ENCODE measurements at regions not wholly inside any gene's neighbourhood (a gene's known extent, or its start where the extent isn't known, plus 50 kb on each side); places are given as distances from the start of the nearest gene placed in this dataset.

- H3K27ac ChIP-seq (ENCODE audit: low read depth, low read length), result no peak overlapping the region
- H3K4me1 ChIP-seq (ENCODE audit: control insufficient read depth, insufficient read depth, low read length), result peaks cover 17% of the 10 kb centered on the region
- H3K27me3 ChIP-seq (ENCODE audit: control insufficient read depth, insufficient read depth, low read length), result no peaks in the 10 kb centered on the region
- H3K36me3 ChIP-seq (ENCODE audit: control insufficient read depth, insufficient read depth, low read length), result no peaks in the 10 kb centered on the region
- H3K9ac ChIP-seq (ENCODE audit: low read length), result no peak overlapping the region
- no peak overlapping the region for H3K4me3 ChIP-seq (ENCODE audit: low read length)
These were observed 127.1 kb upstream of the SVIL start for GRCh38 chr10:29761916-29762315.

GRCh38 chr10:29760138-29760900 lies 125.5 kb upstream of the SVIL start:
- no peak overlapping the region for H3K27ac ChIP-seq (ENCODE audit: low read depth, low read length)
- no peaks in the 10 kb centered on the region for H3K27me3 ChIP-seq (ENCODE audit: control insufficient read depth, insufficient read depth, low read length)
- H3K36me3 ChIP-seq (ENCODE audit: control insufficient read depth, insufficient read depth, low read length), result no peaks in the 10 kb centered on the region
- no peak overlapping the region for H3K9ac ChIP-seq (ENCODE audit: low read length)
- H3K4me3 ChIP-seq (ENCODE audit: low read length), result no peak overlapping the region
- H3K4me1 ChIP-seq (ENCODE audit: control insufficient read depth, insufficient read depth, low read length), result peaks cover 10% of the 10 kb centered on the region

GRCh38 chr10:29757551-29758297 lies 123.0 kb upstream of the SVIL start:
- Histone ChIP-seq H3K27ac (ENCODE audit: low read depth, low read length) (peak overlapping the region; percentile 59), H3K36me3 (ENCODE audit: control insufficient read depth, insufficient read depth, low read length) (no peaks in the 10 kb centered on the region), H3K4me3 (ENCODE audit: low read length) (no peak overlapping the region), H3K9ac (ENCODE audit: low read length) (no peak overlapping the region), H3K27me3 (ENCODE audit: control insufficient read depth, insufficient read depth, low read length) (no peaks in the 10 kb centered on the region), H3K4me1 (ENCODE audit: control insufficient read depth, insufficient read depth, low read length) (peaks cover 10% of the 10 kb centered on the region)

- Histone ChIP-seq H3K27ac (ENCODE audit: low read depth, low read length) (no peak overlapping the region), H3K4me1 (ENCODE audit: control insufficient read depth, insufficient read depth, low read length) (peaks cover 10% of the 10 kb centered on the region), H3K27me3 (ENCODE audit: control insufficient read depth, insufficient read depth, low read length) (no peaks in the 10 kb centered on the region), H3K4me3 (ENCODE audit: low read length) (no peak overlapping the region), H3K36me3 (ENCODE audit: control insufficient read depth, insufficient read depth, low read length) (no peaks in the 10 kb centered on the region), H3K9ac (ENCODE audit: low read length) (no peak overlapping the region)
These were observed 121.7 kb upstream of the SVIL start for GRCh38 chr10:29756451-29756850.

GRCh38 chr10:29753283-29753682 lies 118.5 kb upstream of the SVIL start:
- H3K4me1 ChIP-seq (ENCODE audit: control insufficient read depth, insufficient read depth, low read length), result peaks cover 10% of the 10 kb centered on the region

GRCh38 chr10:29751684-29752083 lies 116.9 kb upstream of the SVIL start:
- Histone ChIP-seq H3K4me3 (ENCODE audit: low read length) (no peak overlapping the region), H3K4me1 (ENCODE audit: control insufficient read depth, insufficient read depth, low read length) (peaks cover under 1% of the 10 kb centered on the region), H3K27ac (ENCODE audit: low read depth, low read length) (no peak overlapping the region), H3K36me3 (ENCODE audit: control insufficient read depth, insufficient read depth, low read length) (no peaks in the 10 kb centered on the region), H3K27me3 (ENCODE audit: control insufficient read depth, insufficient read depth, low read length) (no peaks in the 10 kb centered on the region), H3K9ac (ENCODE audit: low read length) (no peak overlapping the region)

More at GRCh38 chr10:29753283-29753682, 118.5 kb upstream of the SVIL start:
- no peaks in the 10 kb centered on the region for H3K27me3 ChIP-seq (ENCODE audit: control insufficient read depth, insufficient read depth, low read length)
- no peaks in the 10 kb centered on the region for H3K36me3 ChIP-seq (ENCODE audit: control insufficient read depth, insufficient read depth, low read length)
- no peak overlapping the region for H3K4me3 ChIP-seq (ENCODE audit: low read length)
- no peak overlapping the region for H3K9ac ChIP-seq (ENCODE audit: low read length)
- no peak overlapping the region for H3K27ac ChIP-seq (ENCODE audit: low read depth, low read length)

GRCh38 chr10:29751240-29751639 lies 116.5 kb upstream of the SVIL start:
- no peak overlapping the region for H3K27ac ChIP-seq (ENCODE audit: low read depth, low read length)
- H3K36me3 ChIP-seq (ENCODE audit: control insufficient read depth, insufficient read depth, low read length), result no peaks in the 10 kb centered on the region
- H3K9ac ChIP-seq (ENCODE audit: low read length), result no peak overlapping the region
- H3K4me3 ChIP-seq (ENCODE audit: low read length), result no peak overlapping the region
- H3K27me3 ChIP-seq (ENCODE audit: control insufficient read depth, insufficient read depth, low read length), result no peaks in the 10 kb centered on the region
- peaks cover 4% of the 10 kb centered on the region for H3K4me1 ChIP-seq (ENCODE audit: control insufficient read depth, insufficient read depth, low read length)

- H3K4me3 ChIP-seq (ENCODE audit: low read length), result no peak overlapping the region
- no peak overlapping the region for H3K9ac ChIP-seq (ENCODE audit: low read length)
- H3K36me3 ChIP-seq (ENCODE audit: control insufficient read depth, insufficient read depth, low read length), result no peaks in the 10 kb centered on the region
- H3K27ac ChIP-seq (ENCODE audit: low read depth, low read length), result no peak overlapping the region
- peaks cover 6% of the 10 kb centered on the region for H3K4me1 ChIP-seq (ENCODE audit: control insufficient read depth, insufficient read depth, low read length)
- H3K27me3 ChIP-seq (ENCODE audit: control insufficient read depth, insufficient read depth, low read length), result no peaks in the 10 kb centered on the region
These were observed 114.4 kb upstream of the SVIL start for GRCh38 chr10:29749150-29749549.

GRCh38 chr10:29748109-29748650 lies 113.4 kb upstream of the SVIL start:
- H3K4me1 ChIP-seq (ENCODE audit: control insufficient read depth, insufficient read depth, low read length), result peaks cover 6% of the 10 kb centered on the region
- no peaks in the 10 kb centered on the region for H3K27me3 ChIP-seq (ENCODE audit: control insufficient read depth, insufficient read depth, low read length)
- H3K4me3 ChIP-seq (ENCODE audit: low read length), result no peak overlapping the region
- no peaks in the 10 kb centered on the region for H3K36me3 ChIP-seq (ENCODE audit: control insufficient read depth, insufficient read depth, low read length)
- H3K27ac ChIP-seq (ENCODE audit: low read depth, low read length), result no peak overlapping the region
- H3K9ac ChIP-seq (ENCODE audit: low read length), result no peak overlapping the region

- Histone ChIP-seq H3K9ac (ENCODE audit: low read length) (no peak overlapping the region), H3K4me3 (ENCODE audit: low read length) (no peak overlapping the region), H3K27ac (ENCODE audit: low read depth, low read length) (peak overlapping the region; percentile 56), H3K27me3 (ENCODE audit: control insufficient read depth, insufficient read depth, low read length) (no peaks in the 10 kb centered on the region), H3K36me3 (ENCODE audit: control insufficient read depth, insufficient read depth, low read length) (no peaks in the 10 kb centered on the region), H3K4me1 (ENCODE audit: control insufficient read depth, insufficient read depth, low read length) (peaks cover 8% of the 10 kb centered on the region)
These were observed 111.5 kb upstream of the SVIL start for GRCh38 chr10:29746080-29746797.

- peak overlapping the region; percentile 29 for H3K27ac ChIP-seq (ENCODE audit: low read depth, low read length)
These were observed 106.3 kb upstream of the SVIL start for GRCh38 chr10:29740981-29741545.

GRCh38 chr10:29738341-29738740 lies 103.6 kb upstream of the SVIL start:
- H3K27ac ChIP-seq (ENCODE audit: low read depth, low read length), result no peak overlapping the region
- no peak overlapping the region for H3K9ac ChIP-seq (ENCODE audit: low read length)
- no peaks in the 10 kb centered on the region for H3K27me3 ChIP-seq (ENCODE audit: control insufficient read depth, insufficient read depth, low read length)
- no peak overlapping the region for H3K4me3 ChIP-seq (ENCODE audit: low read length)
- peaks cover 16% of the 10 kb centered on the region for H3K4me1 ChIP-seq (ENCODE audit: control insufficient read depth, insufficient read depth, low read length)
- no peaks in the 10 kb centered on the region for H3K36me3 ChIP-seq (ENCODE audit: control insufficient read depth, insufficient read depth, low read length)

More at GRCh38 chr10:29740981-29741545, 106.3 kb upstream of the SVIL start:
- Histone ChIP-seq H3K36me3 (ENCODE audit: control insufficient read depth, insufficient read depth, low read length) (no peaks in the 10 kb centered on the region), H3K27me3 (ENCODE audit: control insufficient read depth, insufficient read depth, low read length) (no peaks in the 10 kb centered on the region), H3K9ac (ENCODE audit: low read length) (no peak overlapping the region), H3K4me1 (ENCODE audit: control insufficient read depth, insufficient read depth, low read length) (peaks cover 13% of the 10 kb centered on the region), H3K4me3 (ENCODE audit: low read length) (no peak overlapping the region)

All from rectal smooth muscle tissue (tissue), 1 donor.